ENCODE measurements at regions not wholly inside any gene's neighbourhood (a gene's known extent, or its start where the extent isn't known, plus 50 kb on each side); places are given as distances from the start of the nearest gene placed in this dataset.

GRCh38 chr15:77871852-77872371 is 205.6 kb downstream of the TBC1D2B start:
- Histone ChIP-seq H3K36me3 (ENCODE audit: control insufficient read depth, insufficient read depth, low read length) (no peaks in the 10 kb centered on the region), H3K4me3 (ENCODE audit: low read depth in 2 of 2, low read length in 2 of 2) (no peak overlapping the region), H3K27me3 (ENCODE audit: control insufficient read depth, insufficient read depth, low read length) (no peaks in the 10 kb centered on the region), H3K9me3 (ENCODE audit: control insufficient read depth, insufficient read depth, low read depth, low read length) (no peaks in the 10 kb centered on the region), H3K27ac (ENCODE audit: low read length) (no peak overlapping the region), H3K4me1 (ENCODE audit: control insufficient read depth, insufficient read depth, low read length) (peaks cover 14% of the 10 kb centered on the region)
- BruUV-seq (replicated peaks): no TSS peak
- ChIA-PET CTCF (no interaction called here), POLR2A (no interaction called here)
- TF ChIP-seq, protein P1, sequence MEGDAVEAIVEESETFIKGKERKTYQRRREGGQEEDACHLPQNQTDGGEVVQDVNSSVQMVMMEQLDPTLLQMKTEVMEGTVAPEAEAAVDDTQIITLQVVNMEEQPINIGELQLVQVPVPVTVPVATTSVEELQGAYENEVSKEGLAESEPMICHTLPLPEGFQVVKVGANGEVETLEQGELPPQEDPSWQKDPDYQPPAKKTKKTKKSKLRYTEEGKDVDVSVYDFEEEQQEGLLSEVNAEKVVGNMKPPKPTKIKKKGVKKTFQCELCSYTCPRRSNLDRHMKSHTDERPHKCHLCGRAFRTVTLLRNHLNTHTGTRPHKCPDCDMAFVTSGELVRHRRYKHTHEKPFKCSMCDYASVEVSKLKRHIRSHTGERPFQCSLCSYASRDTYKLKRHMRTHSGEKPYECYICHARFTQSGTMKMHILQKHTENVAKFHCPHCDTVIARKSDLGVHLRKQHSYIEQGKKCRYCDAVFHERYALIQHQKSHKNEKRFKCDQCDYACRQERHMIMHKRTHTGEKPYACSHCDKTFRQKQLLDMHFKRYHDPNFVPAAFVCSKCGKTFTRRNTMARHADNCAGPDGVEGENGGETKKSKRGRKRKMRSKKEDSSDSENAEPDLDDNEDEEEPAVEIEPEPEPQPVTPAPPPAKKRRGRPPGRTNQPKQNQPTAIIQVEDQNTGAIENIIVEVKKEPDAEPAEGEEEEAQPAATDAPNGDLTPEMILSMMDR (IDR thresholded peaks at IDR 0.05): peak; percentile 63
- TF ChIP-seq, protein P2, sequence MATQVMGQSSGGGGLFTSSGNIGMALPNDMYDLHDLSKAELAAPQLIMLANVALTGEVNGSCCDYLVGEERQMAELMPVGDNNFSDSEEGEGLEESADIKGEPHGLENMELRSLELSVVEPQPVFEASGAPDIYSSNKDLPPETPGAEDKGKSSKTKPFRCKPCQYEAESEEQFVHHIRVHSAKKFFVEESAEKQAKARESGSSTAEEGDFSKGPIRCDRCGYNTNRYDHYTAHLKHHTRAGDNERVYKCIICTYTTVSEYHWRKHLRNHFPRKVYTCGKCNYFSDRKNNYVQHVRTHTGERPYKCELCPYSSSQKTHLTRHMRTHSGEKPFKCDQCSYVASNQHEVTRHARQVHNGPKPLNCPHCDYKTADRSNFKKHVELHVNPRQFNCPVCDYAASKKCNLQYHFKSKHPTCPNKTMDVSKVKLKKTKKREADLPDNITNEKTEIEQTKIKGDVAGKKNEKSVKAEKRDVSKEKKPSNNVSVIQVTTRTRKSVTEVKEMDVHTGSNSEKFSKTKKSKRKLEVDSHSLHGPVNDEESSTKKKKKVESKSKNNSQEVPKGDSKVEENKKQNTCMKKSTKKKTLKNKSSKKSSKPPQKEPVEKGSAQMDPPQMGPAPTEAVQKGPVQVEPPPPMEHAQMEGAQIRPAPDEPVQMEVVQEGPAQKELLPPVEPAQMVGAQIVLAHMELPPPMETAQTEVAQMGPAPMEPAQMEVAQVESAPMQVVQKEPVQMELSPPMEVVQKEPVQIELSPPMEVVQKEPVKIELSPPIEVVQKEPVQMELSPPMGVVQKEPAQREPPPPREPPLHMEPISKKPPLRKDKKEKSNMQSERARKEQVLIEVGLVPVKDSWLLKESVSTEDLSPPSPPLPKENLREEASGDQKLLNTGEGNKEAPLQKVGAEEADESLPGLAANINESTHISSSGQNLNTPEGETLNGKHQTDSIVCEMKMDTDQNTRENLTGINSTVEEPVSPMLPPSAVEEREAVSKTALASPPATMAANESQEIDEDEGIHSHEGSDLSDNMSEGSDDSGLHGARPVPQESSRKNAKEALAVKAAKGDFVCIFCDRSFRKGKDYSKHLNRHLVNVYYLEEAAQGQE (IDR thresholded peaks at IDR 0.05; ENCODE audit: insufficient read depth in 1 of 2, low read depth in 2 of 2, low read length in 1 of 2): no peak
- no peak for ATAC-seq
- in situ Hi-C loops (cut with HindIII; ENCODE audit: low pct_unique_long_range_greater_than_20kb, low sequenced_read_pairs) (no loop called here), intact Hi-C loops (cut with micrococcal nuclease; ENCODE audit: unreplicated experiment) (no loop called here)
- DNase-seq (ENCODE audit: low read depth, low spot score): no peak

GRCh38 chr15:77870195-77871065 is 207.1 kb downstream of the TBC1D2B start:
- DNase-seq (ENCODE audit: low read depth, low spot score) (peak; percentile 65), ATAC-seq (peak; percentile 85)
- ChIA-PET POLR2A (no interaction called here), CTCF (interaction anchor here (0.9 kb wide), 1 partner anchor 38 kb away, joined by 3 read pairs; no protein-coding TSS in a partner anchor)
- H3K27me3 ChIP-seq (ENCODE audit: control insufficient read depth, insufficient read depth, low read length): no peaks in the 10 kb centered on the region
- TF ChIP-seq TCF7L2 (IDR thresholded peaks at IDR 0.05; ENCODE audit: low read depth, low read length): no peak
- no peak for TF ChIP-seq SIN3A (IDR thresholded peaks at IDR 0.05; ENCODE audit: borderline replicate concordance, insufficient read depth, low read depth, low read length)
- TF ChIP-seq POLR2AphosphoS5 (IDR thresholded peaks at IDR 0.05; ENCODE audit: low read depth, low read length): no peak
- TF ChIP-seq, protein P2 (IDR thresholded peaks at IDR 0.05; ENCODE audit: insufficient read depth in 1 of 2, low read depth in 2 of 2, low read length in 1 of 2): no peak
- TF ChIP-seq, protein P1 (IDR thresholded peaks at IDR 0.05): peak; percentile 89
- BruUV-seq (replicated peaks): no TSS peak
- peaks cover 14% of the 10 kb centered on the region for H3K4me1 ChIP-seq (ENCODE audit: control insufficient read depth, insufficient read depth, low read length)
- in situ Hi-C loops (cut with HindIII; ENCODE audit: low pct_unique_long_range_greater_than_20kb, low sequenced_read_pairs): no loop called here
- H3K9me3 ChIP-seq (ENCODE audit: control insufficient read depth, insufficient read depth, low read depth, low read length): no peaks in the 10 kb centered on the region
- intact Hi-C loops (cut with micrococcal nuclease; ENCODE audit: unreplicated experiment): no loop called here
- H3K36me3 ChIP-seq (ENCODE audit: control insufficient read depth, insufficient read depth, low read length): no peaks in the 10 kb centered on the region
- H3K27ac ChIP-seq (ENCODE audit: low read length): no peak overlapping the region
- no peak overlapping the region for H3K4me3 ChIP-seq (ENCODE audit: low read depth in 2 of 2, low read length in 2 of 2)

Data from Panc1 (cell line).